H9 (cell line): ENCODE measurements at regions not wholly inside any gene's neighbourhood (a gene's known extent, or its start where the extent isn't known, plus 50 kb on each side); places are given as distances from the start of the nearest gene placed in this dataset.

Experiments used
- DNase-seq: peaks from one replicate; pipeline ENCODE4 v3.0.0-alpha.2; 2017
- H2AFZ ChIP-seq: one replicate; pipeline ENCODE4 v1.6.1; 2013; ENCODE audit warnings: mild to moderate bottlenecking, low read length, control low read depth, moderate library complexity
- H2AK5ac ChIP-seq: 2 replicates; pipeline ENCODE4 v1.6.1; 2013; ENCODE audit warnings: low read length, control low read depth, mixed read lengths; ENCODE audit not compliant: insufficient read length
- H2BK120ac ChIP-seq: one replicate; pipeline ENCODE4 v1.6.1; 2013; ENCODE audit warnings: low read depth, mild to moderate bottlenecking, low read length, control low read depth, inconsistent platforms; ENCODE audit not compliant: poor library complexity, severe bottlenecking
- H2BK12ac ChIP-seq: 2 replicates; pipeline ENCODE4 v1.6.1; 2013; ENCODE audit warnings: low read length, control low read depth, mixed read lengths, low read depth; ENCODE audit not compliant: insufficient read length
- H2BK15ac ChIP-seq: 2 replicates; pipeline ENCODE4 v1.6.1; 2013; ENCODE audit warnings: low read depth, low read length, control low read depth
- H2BK20ac ChIP-seq: one replicate; pipeline ENCODE4 v1.6.1; 2013; ENCODE audit warnings: low read depth, mild to moderate bottlenecking, low read length, control low read depth, inconsistent platforms; ENCODE audit not compliant: poor library complexity, severe bottlenecking
- H2BK5ac ChIP-seq: 2 replicates; pipeline ENCODE4 v1.6.1; 2013; ENCODE audit warnings: low read length, control low read depth, mixed read lengths; ENCODE audit not compliant: insufficient read length
- H3K14ac ChIP-seq: 2 replicates; pipeline ENCODE4 v1.6.1; 2013; ENCODE audit warnings: low read length, control low read depth; ENCODE audit not compliant: insufficient read depth
- H3K18ac ChIP-seq: 2 replicates; pipeline ENCODE4 v1.6.1; 2013; ENCODE audit warnings: low read depth, mild to moderate bottlenecking, mixed read lengths, low read length, control low read depth; ENCODE audit not compliant: insufficient read length
- H3K23ac ChIP-seq: 2 replicates; pipeline ENCODE4 v1.6.1; 2013; ENCODE audit warnings: low read length, control low read depth, mixed read lengths, low read depth; ENCODE audit not compliant: insufficient read length
- H3K23me2 ChIP-seq: 2 replicates; pipeline ENCODE4 v1.6.1; 2013; ENCODE audit warnings: low read depth, mild to moderate bottlenecking, mixed read lengths, low read length, control low read depth; ENCODE audit not compliant: insufficient read length, poor library complexity, severe bottlenecking
- H3K27ac ChIP-seq: 2 replicates; pipeline ENCODE4 v1.5.1; 2013; ENCODE audit warnings: low read length, control low read depth, mixed read lengths, low read depth; ENCODE audit not compliant: insufficient read length
- H3K27me3 ChIP-seq: 2 replicates; pipeline ENCODE4 v1.6.1; 2013; ENCODE audit warnings: low read length, control low read depth, inconsistent platforms; ENCODE audit not compliant: insufficient read depth
- H3K4ac ChIP-seq: 2 replicates; pipeline ENCODE4 v1.6.1; 2013; ENCODE audit warnings: low read depth, mild to moderate bottlenecking, control low read depth, inconsistent platforms, low read length, moderate library complexity
- H3K4me1 ChIP-seq: 2 replicates; pipeline ENCODE4 v1.6.1; 2013; ENCODE audit warnings: low read length, control low read depth, inconsistent platforms; ENCODE audit not compliant: insufficient read depth
- H3K4me2 ChIP-seq: 2 replicates; pipeline ENCODE4 v1.6.1; 2013; ENCODE audit warnings: low read length, control low read depth, mixed read lengths; ENCODE audit not compliant: insufficient read length, insufficient read depth
- H3K56ac ChIP-seq: 2 replicates; pipeline ENCODE4 v1.6.1; 2013; ENCODE audit warnings: low read depth, mild to moderate bottlenecking, mixed read lengths, low read length, control low read depth; ENCODE audit not compliant: insufficient read length
- H3K79me1 ChIP-seq: 2 replicates; pipeline ENCODE4 v1.6.1; 2013; ENCODE audit warnings: low read depth, mild to moderate bottlenecking, moderate library complexity, low read length, control low read depth, inconsistent platforms; ENCODE audit not compliant: insufficient read depth, poor library complexity, severe bottlenecking
- H3K79me2 ChIP-seq: 2 replicates; pipeline ENCODE4 v1.6.1; 2013; ENCODE audit warnings: low read length, control low read depth, inconsistent platforms; ENCODE audit not compliant: insufficient read depth
- H3K9ac ChIP-seq: 2 replicates; pipeline ENCODE4 v1.6.1; 2013; ENCODE audit warnings: low read length, control low read depth, mixed read lengths; ENCODE audit not compliant: insufficient read length; ENCODE audit errors: extremely low read depth
- H3K9me3 ChIP-seq: one replicate; pipeline ENCODE4 v1.6.1; 2013; ENCODE audit warnings: low read depth, low read length, inconsistent platforms; ENCODE audit not compliant: control insufficient read depth
- H3T11ph ChIP-seq: one replicate; pipeline ENCODE4 v1.6.1; 2013; ENCODE audit warnings: mild to moderate bottlenecking, low read length, control low read depth, inconsistent platforms
- H4K20me1 ChIP-seq: one replicate; pipeline ENCODE4 v1.6.1; 2013; ENCODE audit not compliant: control insufficient read depth, insufficient read length, insufficient read depth
- H4K5ac ChIP-seq: 2 replicates; pipeline ENCODE4 v1.6.1; 2013; ENCODE audit warnings: low read depth, mild to moderate bottlenecking, mixed read lengths, low read length, control low read depth; ENCODE audit not compliant: insufficient read length
- H4K8ac ChIP-seq: replicated peaks from 2 replicates; pipeline ENCODE4 v1.6.1; 2013; ENCODE audit warnings: low read length, control low read depth, mixed read lengths, low read depth; ENCODE audit not compliant: insufficient read length
- H4K91ac ChIP-seq: 2 replicates; pipeline ENCODE4 v1.6.1; 2013; ENCODE audit warnings: low read depth, mild to moderate bottlenecking, moderate library complexity, mixed read lengths, low read length, control low read depth; ENCODE audit not compliant: insufficient read length
- H3K27ac Mint-ChIP-seq, 3 experiments: 2 replicates in 2 of 3; 3 replicates in 1 of 3; pipeline ENCODE4 v1.8.0; 2020 to 2021; ENCODE audit warnings: mixed read lengths in 3 of 3, mild to moderate bottlenecking in 1 of 3, moderate library complexity in 1 of 3
- H3K27me3 Mint-ChIP-seq: 2 replicates; pipeline ENCODE4 v1.8.0; 2021; ENCODE audit warnings: low read depth, mild to moderate bottlenecking, moderate library complexity, mixed read lengths
- H3K36me3 Mint-ChIP-seq, 3 experiments: 2 replicates in 2 of 3; 3 replicates in 1 of 3; pipeline ENCODE4 v1.8.0; 2020 to 2021; ENCODE audit warnings: low read depth in 3 of 3, mixed read lengths in 3 of 3; ENCODE audit not compliant: insufficient read depth in 1 of 3
- H3K4me1 Mint-ChIP-seq, 2 experiments: 2 replicates each; pipeline ENCODE4 v1.8.0; 2020; ENCODE audit warnings: mixed read lengths in 2 of 2
- H3K4me3 Mint-ChIP-seq, 2 experiments: 2 replicates in 1 of 2; 3 replicates in 1 of 2; pipeline ENCODE4 v1.8.0; 2020 to 2021; ENCODE audit warnings: mild to moderate bottlenecking in 2 of 2, mixed read lengths in 2 of 2, moderate library complexity in 1 of 2
- H3K9me3 Mint-ChIP-seq, 2 experiments: 2 replicates in 1 of 2; 3 replicates in 1 of 2; pipeline ENCODE4 v1.8.0; 2020; ENCODE audit warnings: mild to moderate bottlenecking in 2 of 2, mixed read lengths in 2 of 2, moderate library complexity in 1 of 2
- CTCF ChIP-seq: fragments of 200-600 bp; sonication (generic); conservative IDR thresholded peaks from 3 replicates; pipeline ENCODE4 v1.8.0; 2021; ENCODE audit warnings: antibody characterized with exemption, mild to moderate bottlenecking
- WGBS: extraction: QIAGEN DNeasy Blood & Tissue Kit; methylation state at CpG from one replicate; pipeline ENCODE4 v1.1.7; 2013; ENCODE audit warnings: missing lambda C conversion rate, low lambda C conversion rate, mixed read lengths; ENCODE audit not compliant: insufficient read length; ENCODE audit errors: extremely low coverage; 5-methylcytosine and 5-hydroxymethylcytosine counted together

- peaks cover 0 to 3% of the 10 kb centered on the region in 2 experiments; a peak in 4 of 5 replicates for H3K9me3 Mint-ChIP-seq
- no peaks in the 10 kb centered on the region for H3K23me2 ChIP-seq
- H3K36me3 Mint-ChIP-seq = no peaks in the 10 kb centered on the region; a peak in 1 of 7 replicates
Observed at GRCh38 chr3:25967385-25967784, 177.5 kb downstream of the OXSM start.

More at GRCh38 chr3:25967385-25967784, 177.5 kb downstream of the OXSM start:
- H3T11ph ChIP-seq = no peak overlapping the region
- H4K5ac ChIP-seq = no peak overlapping the region
- H3K27ac ChIP-seq = no peak overlapping the region
- H3K14ac ChIP-seq = no peak overlapping the region
- no peak for TF ChIP-seq CTCF
- Mint-ChIP-seq H3K27me3 (no peaks in the 10 kb centered on the region), H3K4me1 (no peaks in the 10 kb centered on the region), H3K4me3 (no peak overlapping the region), H3K27ac (no peak overlapping the region)
- no peaks in the 10 kb centered on the region for H4K20me1 ChIP-seq
- H3K18ac ChIP-seq = no peak overlapping the region
- no peaks in the 10 kb centered on the region for H3K9me3 ChIP-seq
- H2BK5ac ChIP-seq = no peak overlapping the region
- H3K4me2 ChIP-seq = no peak overlapping the region
- no peak overlapping the region for H3K4ac ChIP-seq
- no peak overlapping the region for H3K56ac ChIP-seq
- H2BK20ac ChIP-seq = no peak overlapping the region
- H4K8ac ChIP-seq = no peak overlapping the region
- no peak overlapping the region for H2AFZ ChIP-seq
- no peak overlapping the region for H2AK5ac ChIP-seq
- H3K4me1 ChIP-seq = no peaks in the 10 kb centered on the region
- no peaks in the 10 kb centered on the region for H3K79me2 ChIP-seq
- H2BK15ac ChIP-seq = no peak overlapping the region
- H4K91ac ChIP-seq = no peak overlapping the region
- no peak for DNase-seq
- H2BK12ac ChIP-seq = no peak overlapping the region
- H3K9ac ChIP-seq = no peak overlapping the region
- H3K79me1 ChIP-seq = no peaks in the 10 kb centered on the region
- no peaks in the 10 kb centered on the region for H3K27me3 ChIP-seq
- no peak overlapping the region for H3K23ac ChIP-seq
- WGBS = no CpG with 5 or more reads among the region's 5 CpGs
- no peak overlapping the region for H2BK120ac ChIP-seq
